ENCODE measurements at regions not wholly inside any gene's neighbourhood (a gene's known extent, or its start where the extent isn't known, plus 50 kb on each side); places are given as distances from the start of the nearest gene placed in this dataset.
"Not testable (repeated sequence)": the region's sequence is repeated elsewhere in the genome, so short reads cannot be mapped to it uniquely, and the experiment has no call there.

DNA sequence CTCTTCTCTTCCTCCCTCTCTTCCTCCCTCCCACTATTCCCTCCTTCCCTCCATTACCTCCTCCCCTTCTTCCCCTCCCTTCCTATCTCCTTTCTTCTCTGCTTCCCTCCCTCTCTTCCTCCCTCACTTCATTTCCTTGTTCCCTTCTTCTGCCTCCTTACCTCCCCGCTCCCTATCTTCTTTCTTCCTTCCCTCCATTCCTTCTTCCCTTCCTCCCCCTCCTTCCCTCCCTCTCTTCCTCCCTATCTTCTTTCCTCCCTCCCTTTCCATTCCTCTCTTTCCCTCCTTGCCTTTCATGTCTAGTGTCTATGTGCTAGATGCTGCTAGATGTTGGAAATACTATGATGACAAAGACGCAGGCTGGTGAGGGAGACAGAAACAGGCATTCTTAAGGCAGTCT, 246.0 kb downstream of the TDRD15 start:
- H3K4me3 ChIP-seq (ENCODE audit: low read length), result no peak overlapping the region
- DNase-seq (ENCODE audit: low read depth), result no peak
- TF ChIP-seq, protein P1, sequence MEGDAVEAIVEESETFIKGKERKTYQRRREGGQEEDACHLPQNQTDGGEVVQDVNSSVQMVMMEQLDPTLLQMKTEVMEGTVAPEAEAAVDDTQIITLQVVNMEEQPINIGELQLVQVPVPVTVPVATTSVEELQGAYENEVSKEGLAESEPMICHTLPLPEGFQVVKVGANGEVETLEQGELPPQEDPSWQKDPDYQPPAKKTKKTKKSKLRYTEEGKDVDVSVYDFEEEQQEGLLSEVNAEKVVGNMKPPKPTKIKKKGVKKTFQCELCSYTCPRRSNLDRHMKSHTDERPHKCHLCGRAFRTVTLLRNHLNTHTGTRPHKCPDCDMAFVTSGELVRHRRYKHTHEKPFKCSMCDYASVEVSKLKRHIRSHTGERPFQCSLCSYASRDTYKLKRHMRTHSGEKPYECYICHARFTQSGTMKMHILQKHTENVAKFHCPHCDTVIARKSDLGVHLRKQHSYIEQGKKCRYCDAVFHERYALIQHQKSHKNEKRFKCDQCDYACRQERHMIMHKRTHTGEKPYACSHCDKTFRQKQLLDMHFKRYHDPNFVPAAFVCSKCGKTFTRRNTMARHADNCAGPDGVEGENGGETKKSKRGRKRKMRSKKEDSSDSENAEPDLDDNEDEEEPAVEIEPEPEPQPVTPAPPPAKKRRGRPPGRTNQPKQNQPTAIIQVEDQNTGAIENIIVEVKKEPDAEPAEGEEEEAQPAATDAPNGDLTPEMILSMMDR (conservative IDR thresholded peaks at IDR 0.05; ENCODE audit: low read depth, low read length), result no peak

DNA sequence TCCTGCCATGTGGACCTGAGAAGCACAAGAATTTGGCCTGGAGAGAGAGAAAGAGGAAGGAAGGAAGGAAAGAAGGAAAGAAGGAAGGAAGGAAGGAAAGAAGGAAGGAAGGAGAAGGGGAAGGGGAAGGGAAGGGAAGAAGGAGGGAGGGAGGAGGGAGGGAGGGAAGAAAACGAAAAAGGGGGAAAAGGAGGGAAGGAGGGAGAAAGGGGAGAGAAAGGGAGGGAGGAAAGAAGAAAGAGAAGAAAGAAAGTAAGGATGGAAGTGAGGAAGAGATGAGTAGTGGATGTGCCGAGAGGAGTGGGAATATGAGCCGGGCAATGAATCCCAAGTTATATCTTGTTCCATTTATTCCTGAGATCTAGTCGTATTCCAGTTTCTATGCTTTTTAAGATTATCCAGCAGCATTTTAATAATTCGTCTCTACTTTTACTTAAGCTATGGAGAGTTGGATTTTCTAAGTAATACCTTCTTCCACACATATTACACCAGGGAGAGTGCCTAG, 247.8 kb downstream of the TDRD15 start:
- TF ChIP-seq, protein P1 (conservative IDR thresholded peaks at IDR 0.05; ENCODE audit: low read depth, low read length), result no peak
- H3K4me3 ChIP-seq (ENCODE audit: low read length), result no peak overlapping the region
- DNase-seq (ENCODE audit: low read depth), result no peak

DNA sequence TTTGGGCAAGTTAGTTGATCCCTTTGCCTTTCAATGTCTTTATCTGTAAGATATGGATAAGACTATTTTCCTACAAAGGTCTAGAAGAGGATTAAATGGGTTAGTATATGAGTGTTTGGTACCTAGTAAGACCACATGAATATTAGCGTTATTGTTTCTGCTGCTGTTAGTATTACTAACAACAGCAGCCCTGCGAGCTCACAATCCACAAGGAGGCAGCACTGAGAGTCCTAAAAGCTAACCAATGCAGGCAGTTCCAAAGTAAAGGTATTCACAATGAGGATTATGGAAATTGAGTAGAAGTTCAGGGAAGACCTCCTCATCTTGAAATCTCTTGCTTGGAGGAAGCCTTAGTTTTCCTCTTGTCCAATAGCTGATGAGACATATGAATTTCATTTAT, 248.9 kb downstream of the TDRD15 start:
- TF ChIP-seq, protein P1 (conservative IDR thresholded peaks at IDR 0.05; ENCODE audit: low read depth, low read length), result peak; percentile 61
- no peak for DNase-seq (ENCODE audit: low read depth)
- H3K4me3 ChIP-seq (ENCODE audit: low read length), result no peak overlapping the region

DNA sequence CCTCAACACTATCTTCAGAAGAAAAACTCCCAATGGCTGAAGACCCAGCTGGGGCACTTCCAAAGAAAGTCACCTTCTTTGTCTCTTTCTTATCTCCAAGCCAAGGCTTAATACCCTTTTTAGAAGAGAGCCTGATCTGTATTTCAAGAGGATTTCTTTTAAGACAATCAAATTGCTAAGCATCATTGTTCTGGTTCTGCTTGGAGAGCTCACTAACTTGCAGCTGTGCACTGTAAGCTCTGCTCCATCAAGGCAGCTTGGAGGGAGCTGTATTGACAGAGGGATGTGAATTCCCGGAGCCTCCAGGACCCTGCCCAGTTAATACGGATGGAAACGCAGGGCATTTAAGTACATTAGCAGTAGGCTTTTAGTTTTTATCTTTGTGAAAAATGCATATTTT, 253.1 kb downstream of the TDRD15 start:
- DNase-seq (ENCODE audit: low read depth), result no peak
- no peak overlapping the region for H3K4me3 ChIP-seq (ENCODE audit: low read length)
- TF ChIP-seq, protein P1 (conservative IDR thresholded peaks at IDR 0.05; ENCODE audit: low read depth, low read length), result no peak

DNA sequence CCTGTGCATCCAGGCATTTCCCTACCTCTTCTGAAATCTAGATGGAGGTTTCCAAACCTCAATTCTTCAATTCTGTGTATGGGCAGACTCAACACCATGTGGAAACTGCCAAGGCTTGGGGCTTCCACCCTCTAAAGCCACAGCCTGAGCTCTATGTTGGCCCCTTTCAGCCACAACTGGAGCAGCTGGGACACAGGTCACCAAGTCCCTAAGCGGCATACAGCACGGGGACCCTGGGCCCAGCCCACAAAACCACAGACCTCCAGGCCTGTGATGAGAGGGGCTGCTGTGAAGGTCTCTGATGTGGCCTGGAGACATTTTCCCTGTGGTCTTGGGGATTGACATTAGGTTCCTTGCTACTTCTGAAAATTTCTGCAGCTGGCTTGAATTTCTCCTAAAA, 255.4 kb downstream of the TDRD15 start:
- no peak for DNase-seq (ENCODE audit: low read depth)
- TF ChIP-seq, protein P1 (conservative IDR thresholded peaks at IDR 0.05; ENCODE audit: low read depth, low read length), result no peak
- H3K4me3 ChIP-seq (ENCODE audit: low read length), result no peak overlapping the region

DNA sequence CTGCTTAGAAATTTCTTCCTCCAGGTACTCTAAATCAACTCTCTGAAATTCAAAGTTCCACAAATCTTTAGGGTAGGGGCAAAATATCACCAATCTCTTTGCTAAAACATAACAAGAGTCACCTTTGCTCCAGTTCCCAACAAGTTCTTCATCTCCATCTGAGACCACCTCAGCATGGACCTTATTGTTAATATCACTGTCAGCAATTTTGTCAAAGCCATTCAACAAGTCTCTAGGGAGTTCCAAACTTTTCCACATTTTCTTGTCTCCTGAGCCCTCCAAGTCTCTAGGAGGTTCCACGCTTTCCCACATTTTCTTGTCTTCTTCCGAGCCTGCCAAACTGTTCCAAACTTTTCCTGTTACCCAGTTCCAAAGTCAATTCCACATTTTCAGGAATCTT, 255.9 kb downstream of the TDRD15 start:
- not testable (repeated sequence) for H3K4me3 ChIP-seq (ENCODE audit: low read length)

DNA sequence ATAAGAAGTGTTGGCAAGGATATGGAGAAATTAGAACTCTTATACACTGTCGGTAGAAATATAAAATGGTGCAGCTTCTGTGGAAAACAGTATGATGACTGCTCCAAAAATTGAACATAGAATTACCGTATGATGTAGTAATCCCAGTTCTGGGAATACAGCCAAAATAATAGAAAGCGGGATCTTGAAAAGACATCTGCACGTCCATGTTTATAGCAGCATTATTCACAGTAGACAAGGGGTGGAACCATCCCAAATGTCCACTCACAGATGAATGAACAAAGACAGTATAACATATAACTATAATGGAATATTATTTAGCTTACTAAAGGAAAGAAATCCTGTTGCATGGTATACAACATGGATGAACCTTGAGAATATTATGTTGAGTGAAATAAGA, 257.7 kb downstream of the TDRD15 start:
- H3K4me3 ChIP-seq (ENCODE audit: low read length), result no peak overlapping the region

More for the DNA sequence above, 255.9 kb downstream of the TDRD15 start:
- DNase-seq (ENCODE audit: low read depth), result not testable (repeated sequence)

More for the DNA sequence above, 257.7 kb downstream of the TDRD15 start:
- TF ChIP-seq, protein P1 (conservative IDR thresholded peaks at IDR 0.05; ENCODE audit: low read depth, low read length), result no peak
- DNase-seq (ENCODE audit: low read depth), result no peak

Measured in retinal pigment epithelial cell (primary cell).